GM12891 (cell line): ENCODE measurements at regions not wholly inside any gene's neighbourhood (a gene's known extent, or its start where the extent isn't known, plus 50 kb on each side); places are given as distances from the start of the nearest gene placed in this dataset.

Source experiments
- POLR2A ChIP-seq: IDR thresholded peaks from 2 replicates; pipeline ENCODE4 v1.6.1; 2011; ENCODE audit warnings: low read depth, low read length, control low read depth
- POLR2AphosphoS5 ChIP-seq: IDR thresholded peaks from 2 replicates; pipeline ENCODE4 v1.6.1; 2011; ENCODE audit warnings: low read depth, low read length, control low read depth
- POU2F2 ChIP-seq: IDR thresholded peaks from 2 replicates; pipeline ENCODE4 v1.6.1; 2011; ENCODE audit warnings: low read depth, mild to moderate bottlenecking, control low read depth, low read length, moderate library complexity
- SPI1 ChIP-seq: IDR thresholded peaks from 2 replicates; pipeline ENCODE4 v1.6.1; 2011; ENCODE audit warnings: low read depth, low read length, control low read depth
- TAF1 ChIP-seq: IDR thresholded peaks from 2 replicates; pipeline ENCODE4 v1.6.1; 2011; ENCODE audit warnings: low read depth, low read length, control low read depth

- TF ChIP-seq POLR2AphosphoS5 (no peak), POLR2A (no peak), TAF1 (no peak), SPI1 (no peak), POU2F2 (no peak)
These were observed 450.2 kb downstream of the CBLN4 start for GRCh38 chr20:55555075-55555650.
